ENCODE measurements at regions not wholly inside any gene's neighbourhood (a gene's known extent, or its start where the extent isn't known, plus 50 kb on each side); places are given as distances from the start of the nearest gene placed in this dataset.
"Not testable (repeated sequence)": the region's sequence is repeated elsewhere in the genome, so short reads cannot be mapped to it uniquely, and the experiment has no call there.

GRCh38 chr1:121545899-121546298 lies 361.1 kb downstream of the SRGAP2C start:
- TF ChIP-seq CTCF (IDR thresholded peaks at IDR 0.05; ENCODE audit: borderline replicate concordance, extremely low read depth, low read length, poor library complexity, severe bottlenecking); EZH2 (IDR thresholded peaks at IDR 0.05; ENCODE audit: borderline replicate concordance, low read depth, low read length, severe bottlenecking): not testable (repeated sequence)
